Right cardiac atrium (tissue), 5 donors: ENCODE measurements at regions not wholly inside any gene's neighbourhood (a gene's known extent, or its start where the extent isn't known, plus 50 kb on each side); places are given as distances from the start of the nearest gene placed in this dataset.

Experiments used
- ATAC-seq, 2 donors: fragments of 200-7000 bp; cut with Tn5 transposase; one replicate each; pipeline versions ENCODE4 v1.8.0 to v1.9.1; 2020; ENCODE audit warnings: moderate library complexity in 2 of 2, mild to moderate bottlenecking in 1 of 2
- DNase-seq, 3 donors: peaks; one replicate each; pipeline ENCODE4 v3.0.0-alpha.2; 2020
- H3K27ac ChIP-seq: one replicate; pipeline ENCODE4 v1.5.1; 2013; ENCODE audit warnings: mild to moderate bottlenecking, low read length, control low read depth, moderate library complexity
- H3K27me3 ChIP-seq: one replicate; pipeline ENCODE4 v1.6.1; 2013; ENCODE audit not compliant: control insufficient read depth, insufficient read depth
- H3K4me1 ChIP-seq: one replicate; pipeline ENCODE4 v1.6.1; 2013; ENCODE audit warnings: low read length; ENCODE audit not compliant: control insufficient read depth, insufficient read depth
- H3K4me3 ChIP-seq: one replicate; pipeline ENCODE4 v1.5.1; 2013; ENCODE audit warnings: low read length, control low read depth
- H3K9me3 ChIP-seq: one replicate; pipeline ENCODE4 v1.6.1; 2013; ENCODE audit warnings: low read length; ENCODE audit not compliant: control insufficient read depth
- WGBS: extraction: QIAGEN DNeasy Blood & Tissue Kit; methylation state at CpG from one replicate; pipeline ENCODE4 v1.1.7; 2013; 5-methylcytosine and 5-hydroxymethylcytosine counted together
- intact Hi-C, 4 donors: fragments of 100-400 bp; cut with DNase I; formaldehyde crosslinking; loops; one replicate each; pipeline versions ENCODE4 v1.11.0 to v1.14.0; 2022 to 2023
- donor health status: healthy with polysubstance abuse.
- donor health status: DM: no; HTN: yes; CAD: no.
- donor health status: DM: no; HTN: no; CAD: no.
- donor health status: DM: no; HTN: yes; CAD: no; lungs with severe emphysema.
- donor health status: DM: yes; HTN: yes; CAD: no.

- no peak overlapping the region for H3K4me3 ChIP-seq
- ATAC-seq (peak; percentile 61 to 68), DNase-seq (no peak)
- no peak overlapping the region for H3K27ac ChIP-seq
- peaks cover 1% of the 10 kb centered on the region for H3K4me1 ChIP-seq
- H3K9me3 ChIP-seq, result no peaks in the 10 kb centered on the region
- WGBS, result 59% methylated on average over 2 of the region's 2 CpGs
- intact Hi-C loops, result no loop called here
- H3K27me3 ChIP-seq, result no peaks in the 10 kb centered on the region
These were observed 210.1 kb upstream of the RND3 start for GRCh38 chr2:150697596-150697995.

- intact Hi-C loops, result no loop called here
- ATAC-seq (no peak), DNase-seq (no peak)
- Histone ChIP-seq H3K27me3 (no peaks in the 10 kb centered on the region), H3K4me3 (no peak overlapping the region), H3K27ac (no peak overlapping the region), H3K4me1 (peaks cover 1% of the 10 kb centered on the region), H3K9me3 (no peaks in the 10 kb centered on the region)
- 75% methylated on average over 3 of the region's 3 CpGs for WGBS
These were observed 208.1 kb upstream of the RND3 start for GRCh38 chr2:150695451-150696135.

- ATAC-seq, result no peak
- no peak for DNase-seq
- Histone ChIP-seq H3K27me3 (no peaks in the 10 kb centered on the region), H3K9me3 (no peaks in the 10 kb centered on the region), H3K27ac (no peak overlapping the region), H3K4me1 (peaks cover 1% of the 10 kb centered on the region), H3K4me3 (no peak overlapping the region)
- intact Hi-C loops, result no loop called here
- WGBS, result 86% methylated on average over 2 of the region's 2 CpGs
These were observed 206.1 kb upstream of the RND3 start for GRCh38 chr2:150693556-150693955.

GRCh38 chr2:150690870-150691269, 203.4 kb upstream of the RND3 start:
- H3K4me1 ChIP-seq, result no peaks in the 10 kb centered on the region
- H3K9me3 ChIP-seq, result no peaks in the 10 kb centered on the region
- H3K4me3 ChIP-seq, result no peak overlapping the region
- DNase-seq (no peak), ATAC-seq (no peak)
- intact Hi-C loops, result no loop called here
- 88% methylated on average over 1 of the region's 1 CpG for WGBS
- H3K27ac ChIP-seq, result no peak overlapping the region
- H3K27me3 ChIP-seq, result no peaks in the 10 kb centered on the region

GRCh38 chr2:150690261-150690660, 202.8 kb upstream of the RND3 start:
- H3K27ac ChIP-seq, result no peak overlapping the region
- H3K4me3 ChIP-seq, result no peak overlapping the region
- no peak for ATAC-seq
- no peaks in the 10 kb centered on the region for H3K4me1 ChIP-seq
- H3K9me3 ChIP-seq, result no peaks in the 10 kb centered on the region
- no peak for DNase-seq
- WGBS, result 81% methylated on average over 2 of the region's 2 CpGs
- no peaks in the 10 kb centered on the region for H3K27me3 ChIP-seq
- intact Hi-C loops, result no loop called here

- Histone ChIP-seq H3K4me3 (no peak overlapping the region), H3K9me3 (no peaks in the 10 kb centered on the region), H3K27me3 (no peaks in the 10 kb centered on the region), H3K4me1 (no peaks in the 10 kb centered on the region), H3K27ac (no peak overlapping the region)
- ATAC-seq, result peak in 1 of 2 donors; percentile 38
- intact Hi-C loops, result no loop called here
- DNase-seq, result no peak
- WGBS, result 43% methylated on average over 2 of the region's 2 CpGs
These were observed 202.1 kb upstream of the RND3 start for GRCh38 chr2:150689590-150689989.

- 67% methylated on average over 3 of the region's 3 CpGs for WGBS
- Histone ChIP-seq H3K27me3 (no peaks in the 10 kb centered on the region), H3K9me3 (no peaks in the 10 kb centered on the region), H3K4me3 (no peak overlapping the region), H3K27ac (no peak overlapping the region), H3K4me1 (no peaks in the 10 kb centered on the region)
- intact Hi-C loops, result no loop called here
- ATAC-seq (no peak), DNase-seq (no peak)
These were observed 200.5 kb upstream of the RND3 start for GRCh38 chr2:150688016-150688415.

- Histone ChIP-seq H3K27ac (no peak overlapping the region), H3K4me3 (no peak overlapping the region), H3K27me3 (no peaks in the 10 kb centered on the region), H3K4me1 (no peaks in the 10 kb centered on the region), H3K9me3 (no peaks in the 10 kb centered on the region)
- no peak for DNase-seq
- intact Hi-C loops, result no loop called here
- no peak for ATAC-seq
- WGBS, result 91% methylated on average over 1 of the region's 1 CpG
These were observed 198.9 kb upstream of the RND3 start for GRCh38 chr2:150686391-150686790.

- H3K4me1 ChIP-seq, result peaks cover 3% of the 10 kb centered on the region
- H3K9me3 ChIP-seq, result no peaks in the 10 kb centered on the region
- WGBS, result 87% methylated on average over 2 of the region's 2 CpGs
- DNase-seq (no peak), ATAC-seq (no peak)
- H3K4me3 ChIP-seq, result no peak overlapping the region
- H3K27me3 ChIP-seq, result no peaks in the 10 kb centered on the region
- H3K27ac ChIP-seq, result no peak overlapping the region
- intact Hi-C loops, result no loop called here
These were observed 193.8 kb upstream of the RND3 start for GRCh38 chr2:150681120-150681804.

- intact Hi-C loops, result no loop called here
- H3K27me3 ChIP-seq, result no peaks in the 10 kb centered on the region
- no peak overlapping the region for H3K4me3 ChIP-seq
- no peak for DNase-seq
- H3K9me3 ChIP-seq, result no peaks in the 10 kb centered on the region
- no peak overlapping the region for H3K27ac ChIP-seq
- H3K4me1 ChIP-seq, result peaks cover 3% of the 10 kb centered on the region
- no peak for ATAC-seq
- 62% methylated on average over 8 of the region's 8 CpGs for WGBS
These were observed 192.1 kb upstream of the RND3 start for GRCh38 chr2:150679456-150680120.

- DNase-seq, result no peak
- Histone ChIP-seq H3K27me3 (no peaks in the 10 kb centered on the region), H3K4me1 (peaks cover 3% of the 10 kb centered on the region), H3K27ac (no peak overlapping the region), H3K9me3 (no peaks in the 10 kb centered on the region), H3K4me3 (no peak overlapping the region)
- peak in 1 of 2 donors; percentile 31 for ATAC-seq
- 67% methylated on average over 4 of the region's 4 CpGs for WGBS
- intact Hi-C loops, result no loop called here
These were observed 190.1 kb upstream of the RND3 start for GRCh38 chr2:150677551-150677950.
